Body of pancreas (tissue), 4 donors: ENCODE measurements at regions not wholly inside any gene's neighbourhood (a gene's known extent, or its start where the extent isn't known, plus 50 kb on each side); places are given as distances from the start of the nearest gene placed in this dataset.

Experiments used
- ATAC-seq: fragments of 150-250 bp; one replicate; pipeline ENCODE4 v1.9.1; 2016
- DNase-seq, 4 donors: peaks; one replicate each; pipeline ENCODE4 v3.0.0-alpha.2; 2019
- H3K27ac ChIP-seq, 4 donors: fragments of 200-600 bp; sonication (generic); 1 replicate in 3 of 4; 2 replicates in 1 of 4; pipeline versions ENCODE4 v1.5.1 to v1.6.1; 2016 to 2019; ENCODE audit warnings: mild to moderate bottlenecking in 1 of 4, mixed read lengths in 1 of 4, moderate library complexity in 1 of 4
- H3K27me3 ChIP-seq, 2 donors: fragments of 200-600 bp; sonication (generic); one replicate each; pipeline ENCODE4 v1.6.0; 2016; ENCODE audit warnings: mild to moderate bottlenecking in 1 of 2
- H3K36me3 ChIP-seq, 2 donors: fragments of 200-600 bp; sonication (generic); replicated peaks in 1 of 2; 2 replicates each; pipeline ENCODE4 v1.5.1; 2016; ENCODE audit warnings: low read depth in 2 of 2; ENCODE audit not compliant: insufficient read depth in 1 of 2
- H3K4me1 ChIP-seq: fragments of 200-600 bp; sonication (generic); one replicate; pipeline ENCODE4 v1.6.0; 2016
- H3K4me3 ChIP-seq, 2 donors: fragments of 200-600 bp; sonication (generic); 1 replicate in 1 of 2; 2 replicates in 1 of 2; pipeline ENCODE4 v1.5.1; 2016 to 2019
- H3K9me3 ChIP-seq, 3 donors: fragments of 200-600 bp; sonication (generic); 1 replicate in 2 of 3; 2 replicates in 1 of 3; pipeline ENCODE4 v1.5.1; 2016
- POLR2A ChIP-seq, 3 donors: fragments of 450-650 bp; IDR thresholded peaks; one replicate each; pipeline ENCODE4 v1.6.1; 2016; ENCODE audit warnings: antibody characterized with exemption in 3 of 3, mild to moderate bottlenecking in 2 of 3
- WGBS, 2 donors: methylation state at CpG; one replicate each; pipeline ENCODE4 v1.1.5; 2017; 5-methylcytosine and 5-hydroxymethylcytosine counted together
- intact Hi-C: fragments of 100-400 bp; cut with DNase I; formaldehyde crosslinking; loops from one replicate; pipeline ENCODE4 v1.15.1; 2023
- TF ChIP-seq, protein P1 (sequence below), 7 experiments: fragments of 450-650 bp in 4 of 7; fragments of 200-600 bp in 3 of 7; sonication (generic) in 3 of 7; IDR thresholded peaks; one replicate each; pipeline ENCODE4 v1.5.1; 2016 to 2019; ENCODE audit warnings: antibody characterized with exemption in 7 of 7

DNA sequence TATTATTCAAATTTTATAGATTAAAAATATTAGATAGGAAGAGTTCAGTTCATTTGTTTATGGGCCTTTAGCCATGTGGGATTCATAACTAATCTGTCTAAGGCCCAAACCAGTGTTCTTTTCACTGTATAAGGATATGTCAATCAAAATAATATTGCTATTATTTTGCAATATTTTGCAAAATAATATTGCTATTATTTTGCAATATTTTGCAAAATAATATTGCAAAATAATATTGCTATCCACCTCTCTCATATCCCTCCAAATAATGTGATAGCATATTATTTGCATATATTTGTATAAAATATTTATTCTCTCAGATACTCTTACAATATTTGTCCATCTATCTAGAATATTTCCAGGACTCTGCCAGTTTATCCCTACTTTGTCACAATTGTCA, 595.3 kb upstream of the PTCHD4 start:
- ATAC-seq: no peak
- DNase-seq: no peak
- Histone ChIP-seq H3K36me3 (no peaks in the 10 kb centered on the region), H3K27ac (no peak overlapping the region), H3K9me3 (no peaks in the 10 kb centered on the region), H3K4me1 (no peaks in the 10 kb centered on the region), H3K27me3 (no peaks in the 10 kb centered on the region), H3K4me3 (no peak overlapping the region)
- intact Hi-C loops: no loop called here
- TF ChIP-seq, protein P1, sequence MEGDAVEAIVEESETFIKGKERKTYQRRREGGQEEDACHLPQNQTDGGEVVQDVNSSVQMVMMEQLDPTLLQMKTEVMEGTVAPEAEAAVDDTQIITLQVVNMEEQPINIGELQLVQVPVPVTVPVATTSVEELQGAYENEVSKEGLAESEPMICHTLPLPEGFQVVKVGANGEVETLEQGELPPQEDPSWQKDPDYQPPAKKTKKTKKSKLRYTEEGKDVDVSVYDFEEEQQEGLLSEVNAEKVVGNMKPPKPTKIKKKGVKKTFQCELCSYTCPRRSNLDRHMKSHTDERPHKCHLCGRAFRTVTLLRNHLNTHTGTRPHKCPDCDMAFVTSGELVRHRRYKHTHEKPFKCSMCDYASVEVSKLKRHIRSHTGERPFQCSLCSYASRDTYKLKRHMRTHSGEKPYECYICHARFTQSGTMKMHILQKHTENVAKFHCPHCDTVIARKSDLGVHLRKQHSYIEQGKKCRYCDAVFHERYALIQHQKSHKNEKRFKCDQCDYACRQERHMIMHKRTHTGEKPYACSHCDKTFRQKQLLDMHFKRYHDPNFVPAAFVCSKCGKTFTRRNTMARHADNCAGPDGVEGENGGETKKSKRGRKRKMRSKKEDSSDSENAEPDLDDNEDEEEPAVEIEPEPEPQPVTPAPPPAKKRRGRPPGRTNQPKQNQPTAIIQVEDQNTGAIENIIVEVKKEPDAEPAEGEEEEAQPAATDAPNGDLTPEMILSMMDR (IDR thresholded peaks at IDR 0.05): no peak
- TF ChIP-seq POLR2A (IDR thresholded peaks at IDR 0.05): no peak

GRCh38 chr6:48701572-48701971, 590.6 kb upstream of the PTCHD4 start:
- no peak for DNase-seq

GRCh38 chr6:48695872-48696271, 584.9 kb upstream of the PTCHD4 start:
- Histone ChIP-seq H3K9me3 (peaks cover 0 to 4% (median 0%) of the 10 kb centered on the region in 3 donors), H3K4me3 (no peak overlapping the region), H3K36me3 (no peaks in the 10 kb centered on the region), H3K27me3 (no peaks in the 10 kb centered on the region), H3K4me1 (no peaks in the 10 kb centered on the region), H3K27ac (no peak overlapping the region)
- DNase-seq: no peak
- intact Hi-C loops: no loop called here
- 63 to 68% methylated on average over 3 of the region's 3 CpGs for WGBS, 2 donors
- no peak for TF ChIP-seq POLR2A (IDR thresholded peaks at IDR 0.05)
- TF ChIP-seq, protein P1 (IDR thresholded peaks at IDR 0.05): no peak
- no peak for ATAC-seq

More at GRCh38 chr6:48701572-48701971, 590.6 kb upstream of the PTCHD4 start:
- no peak for ATAC-seq
- no peak for TF ChIP-seq POLR2A (IDR thresholded peaks at IDR 0.05)
- TF ChIP-seq, protein P1 (IDR thresholded peaks at IDR 0.05): no peak
- Histone ChIP-seq H3K4me1 (no peaks in the 10 kb centered on the region), H3K9me3 (no peaks in the 10 kb centered on the region), H3K27ac (no peak overlapping the region), H3K27me3 (no peaks in the 10 kb centered on the region), H3K36me3 (no peaks in the 10 kb centered on the region), H3K4me3 (no peak overlapping the region)
- 70 to 83% methylated on average over 8 to 13 of the region's 15 CpGs for WGBS, 2 donors
- intact Hi-C loops: no loop called here

DNA sequence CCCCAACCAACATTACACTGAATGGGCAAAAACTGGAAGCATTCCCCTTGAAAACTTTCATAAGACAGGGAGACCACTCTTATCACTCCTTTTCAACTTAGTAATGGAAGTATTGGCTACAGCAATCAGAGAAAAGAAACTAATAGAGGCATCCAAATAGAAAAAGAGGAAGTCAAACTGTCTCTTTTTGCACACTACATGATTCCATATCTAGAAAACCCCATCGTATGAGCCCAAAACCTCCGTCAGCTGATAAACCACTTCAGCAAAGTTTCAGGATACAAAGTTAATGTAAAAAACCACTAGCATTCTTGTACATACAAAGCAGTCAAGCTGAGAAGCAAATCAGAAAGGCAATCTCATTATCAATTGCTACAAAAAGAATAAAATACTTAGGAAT, 580.4 kb upstream of the PTCHD4 start:
- no peaks in the 10 kb centered on the region for H3K4me1 ChIP-seq
- TF ChIP-seq, protein P1 (IDR thresholded peaks at IDR 0.05): no peak
- no peak for TF ChIP-seq POLR2A (IDR thresholded peaks at IDR 0.05)
- H3K27me3 ChIP-seq: no peaks in the 10 kb centered on the region
- H3K27ac ChIP-seq: no peak overlapping the region
- H3K36me3 ChIP-seq: no peaks in the 10 kb centered on the region
- 71 to 77% methylated on average over 2 of the region's 2 CpGs for WGBS, 2 donors
- H3K4me3 ChIP-seq: no peak overlapping the region
- intact Hi-C loops: no loop called here
- H3K9me3 ChIP-seq: peaks cover 0 to 4% (median 0%) of the 10 kb centered on the region in 3 donors
- ATAC-seq (no peak), DNase-seq (no peak)

DNA sequence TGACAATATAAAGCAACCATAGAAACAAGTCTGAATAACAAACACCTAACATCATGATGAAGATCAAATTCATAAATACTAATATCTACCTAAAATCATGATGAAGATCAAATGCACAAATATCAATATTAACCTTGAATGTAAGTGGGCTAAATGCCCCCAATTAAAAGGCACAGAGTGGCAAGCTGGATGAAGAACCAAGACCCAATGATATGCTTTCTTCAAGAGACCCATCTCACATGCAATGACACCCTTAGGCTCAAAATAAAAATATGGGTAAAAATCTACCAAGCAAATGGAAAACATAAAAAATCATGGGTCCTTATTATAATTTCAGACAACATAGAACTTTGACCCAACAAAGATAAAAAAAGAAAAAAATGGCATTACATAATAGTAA, 578.5 kb upstream of the PTCHD4 start:
- Histone ChIP-seq H3K4me3 (no peak overlapping the region), H3K27me3 (no peaks in the 10 kb centered on the region), H3K27ac (no peak overlapping the region), H3K4me1 (no peaks in the 10 kb centered on the region), H3K9me3 (peaks cover 0 to 4% (median 0%) of the 10 kb centered on the region in 3 donors), H3K36me3 (no peaks in the 10 kb centered on the region)
- TF ChIP-seq, protein P1 (IDR thresholded peaks at IDR 0.05): no peak
- no peak for TF ChIP-seq POLR2A (IDR thresholded peaks at IDR 0.05)
- no peak for ATAC-seq
- no peak for DNase-seq
- intact Hi-C loops: no loop called here
